ENCODE measurements at regions not wholly inside any gene's neighbourhood (a gene's known extent, or its start where the extent isn't known, plus 50 kb on each side); places are given as distances from the start of the nearest gene placed in this dataset.

DNA sequence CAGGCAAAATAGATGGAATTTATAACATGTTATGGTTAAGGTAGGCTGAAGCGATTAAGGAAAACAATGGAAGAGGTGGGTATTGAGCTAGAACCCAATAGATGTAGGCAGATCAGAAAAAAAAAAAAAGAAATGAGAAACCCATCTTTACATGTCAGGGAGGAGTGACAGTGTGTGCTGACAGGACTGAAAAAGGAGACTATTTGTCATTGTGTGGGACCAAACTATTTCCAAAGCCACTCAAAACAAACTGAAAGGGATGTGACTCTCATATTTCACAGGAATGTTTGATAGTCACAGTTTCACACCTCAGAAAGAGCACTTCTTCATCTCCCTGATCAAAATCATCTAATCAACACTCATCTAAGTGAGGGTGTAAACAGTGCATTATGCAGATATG, 122.3 kb upstream of the KIF2A start:
- TF ChIP-seq GATA2 (IDR thresholded peaks at IDR 0.05; ENCODE audit: low read depth, low read length) (no peak), GATA3 (IDR thresholded peaks at IDR 0.05; ENCODE audit: low read depth, low read length) (no peak)
